ENCODE measurements at regions not wholly inside any gene's neighbourhood (a gene's known extent, or its start where the extent isn't known, plus 50 kb on each side); places are given as distances from the start of the nearest gene placed in this dataset.

DNA sequence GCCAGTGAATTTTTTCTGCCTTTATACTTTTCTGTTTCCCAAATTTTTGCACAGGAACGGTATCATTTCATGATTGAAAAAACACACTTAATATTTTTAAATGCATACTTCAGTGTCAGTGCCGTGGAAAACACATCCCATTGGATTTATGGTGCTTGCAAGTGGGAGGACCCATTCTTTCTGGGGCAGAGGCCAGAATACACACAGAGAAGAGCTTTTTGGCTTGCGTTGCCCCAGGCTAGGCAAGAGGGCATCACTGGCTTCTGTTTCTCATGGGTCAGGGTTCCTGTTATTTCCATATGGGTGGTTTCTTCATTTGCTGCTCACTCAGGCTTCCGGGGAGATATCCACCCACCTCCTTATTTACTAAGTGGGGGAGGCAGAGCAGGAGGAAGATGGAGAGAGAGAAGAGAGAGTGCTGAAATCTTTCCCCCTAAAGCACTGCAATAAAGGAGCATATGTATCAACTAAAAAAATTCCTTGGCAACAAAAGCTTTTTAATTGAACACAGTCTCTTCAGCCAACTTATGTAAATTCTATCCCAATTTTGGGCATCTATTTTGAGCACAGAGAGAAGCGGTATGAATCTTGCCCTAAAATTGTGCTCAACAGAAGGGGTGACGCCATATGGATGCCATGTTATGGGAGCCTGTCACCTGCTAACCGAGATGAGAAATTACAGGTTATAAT is 66.0 kb upstream of the KIRREL3 start:
- DNase-seq (ENCODE audit: low spot score): no peak

DNA sequence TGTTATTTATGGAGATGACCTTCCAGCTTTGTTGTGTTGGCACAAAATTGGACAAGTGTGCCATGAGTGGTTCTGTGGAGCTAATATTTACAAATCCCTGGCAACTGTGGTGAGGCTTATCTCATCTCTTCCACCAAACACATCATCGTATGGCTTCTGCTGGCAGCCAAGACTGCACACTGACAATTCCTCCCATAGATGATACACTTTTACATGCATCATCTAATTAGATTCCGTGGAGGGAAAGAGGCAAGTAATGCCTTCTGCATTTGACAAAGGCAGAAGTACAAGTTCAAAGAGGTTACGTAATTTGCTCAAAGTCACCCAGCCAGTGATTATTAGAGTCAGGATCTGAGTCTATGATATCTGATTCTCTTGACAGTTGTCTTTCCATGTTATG is 62.7 kb upstream of the KIRREL3 start:
- DNase-seq (ENCODE audit: low spot score): no peak

- no peak for DNase-seq (ENCODE audit: low spot score)
Measured at GRCh38 chr11:127061947-127062346, 61.4 kb upstream of the KIRREL3 start.

- no peak for DNase-seq (ENCODE audit: low spot score)
Measured at GRCh38 chr11:127059750-127060149, 59.2 kb upstream of the KIRREL3 start.

DNA sequence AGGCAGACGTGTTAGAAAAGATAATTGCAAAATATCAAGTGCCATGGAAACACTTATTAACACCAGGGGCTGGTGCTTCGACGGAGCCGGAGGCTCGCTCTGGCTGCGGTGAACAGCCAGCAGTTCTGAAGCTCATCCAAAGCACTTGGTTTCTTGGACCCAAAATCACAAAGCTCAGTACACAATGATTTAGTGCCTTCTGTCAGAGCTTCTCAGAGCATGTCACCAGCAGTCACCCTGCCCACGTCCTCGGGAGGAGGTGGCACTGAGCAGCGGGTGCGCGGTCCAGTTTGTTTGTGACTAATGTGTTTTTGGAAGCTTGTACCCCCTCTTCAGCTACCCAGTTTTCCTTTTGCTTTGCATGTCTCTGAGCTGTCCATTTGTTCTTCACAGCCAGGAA is 58.7 kb upstream of the KIRREL3 start:
- DNase-seq (ENCODE audit: low spot score): no peak

DNA sequence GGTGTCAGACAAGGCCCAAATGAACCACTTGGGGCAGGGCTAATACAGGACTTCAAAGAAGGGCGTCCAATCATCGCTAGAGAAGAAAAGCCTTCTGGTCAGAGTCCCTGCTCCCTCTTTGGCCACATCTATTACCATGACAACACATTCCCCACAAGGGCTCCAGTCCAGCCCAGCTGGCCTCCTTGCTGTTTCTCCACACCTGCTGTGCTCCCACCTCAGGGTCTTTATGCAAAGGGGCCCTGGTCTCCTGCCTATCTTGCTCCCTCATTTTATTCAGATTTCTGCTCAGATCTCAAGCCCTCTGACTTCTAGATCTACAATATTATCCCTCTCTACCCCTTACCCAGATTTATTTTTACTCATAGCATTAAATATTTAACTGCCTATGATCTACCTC is 58.0 kb upstream of the KIRREL3 start:
- no peak for DNase-seq (ENCODE audit: low spot score)

- no peak for DNase-seq (ENCODE audit: low spot score)
Measured at GRCh38 chr11:127057126-127057525, 56.6 kb upstream of the KIRREL3 start.

DNA sequence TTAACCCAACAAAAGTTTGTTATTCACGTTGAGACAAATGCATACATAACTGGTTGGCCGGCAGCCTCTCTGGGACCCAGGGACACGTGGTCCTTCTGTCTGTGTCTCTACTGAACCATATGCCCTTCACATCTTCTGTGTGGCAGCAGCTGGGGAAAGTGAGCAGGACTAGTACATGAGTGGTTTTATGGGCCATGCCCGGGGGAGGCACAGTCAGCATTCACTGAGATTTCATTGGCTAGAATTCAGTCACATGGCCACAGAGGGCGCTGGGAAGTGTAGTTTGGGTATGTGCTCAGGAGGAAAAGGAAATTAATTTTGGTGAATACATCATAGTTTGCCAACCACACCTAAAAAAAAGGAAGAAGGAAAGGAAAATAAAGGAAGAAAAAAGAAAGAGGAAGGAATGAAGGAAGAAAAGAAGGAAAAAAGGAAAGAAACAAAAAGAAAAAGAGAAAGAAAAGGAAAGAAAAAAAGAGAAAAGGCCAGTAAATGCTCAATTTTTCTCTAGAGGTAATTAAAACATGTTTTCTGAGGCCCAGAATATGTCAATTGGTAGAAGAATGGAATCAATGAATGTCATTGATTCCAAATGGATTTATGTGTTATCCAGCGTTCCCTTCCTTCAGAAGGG is 55.9 kb upstream of the KIRREL3 start:
- DNase-seq (ENCODE audit: low spot score): no peak

- no peak for DNase-seq (ENCODE audit: low spot score)
Measured at GRCh38 chr11:127055236-127055635, 54.7 kb upstream of the KIRREL3 start.

GRCh38 chr11:127054153-127054552 is 53.6 kb upstream of the KIRREL3 start:
- no peak for DNase-seq (ENCODE audit: low spot score)

- DNase-seq (ENCODE audit: low spot score): no peak
Measured at GRCh38 chr11:127052404-127052803, 51.8 kb upstream of the KIRREL3 start.

Measured in AG08396 (cell line).